Lower leg skin (tissue), 3 donors: ENCODE measurements at regions not wholly inside any gene's neighbourhood (a gene's known extent, or its start where the extent isn't known, plus 50 kb on each side); places are given as distances from the start of the nearest gene placed in this dataset.

Source experiments
- POLR2A ChIP-seq, 2 donors: fragments of 450-650 bp; IDR thresholded peaks; one replicate each; pipeline ENCODE4 v1.6.1; 2016 to 2017; ENCODE audit warnings: antibody characterized with exemption in 2 of 2, mild to moderate bottlenecking in 1 of 2, moderate library complexity in 1 of 2
- TF ChIP-seq, protein P1 (sequence below), 3 donors: fragments of 450-650 bp; IDR thresholded peaks; one replicate each; pipeline ENCODE4 v1.5.1; 2016; ENCODE audit warnings: antibody characterized with exemption in 3 of 3, mild to moderate bottlenecking in 3 of 3, moderate library complexity in 2 of 3

DNA sequence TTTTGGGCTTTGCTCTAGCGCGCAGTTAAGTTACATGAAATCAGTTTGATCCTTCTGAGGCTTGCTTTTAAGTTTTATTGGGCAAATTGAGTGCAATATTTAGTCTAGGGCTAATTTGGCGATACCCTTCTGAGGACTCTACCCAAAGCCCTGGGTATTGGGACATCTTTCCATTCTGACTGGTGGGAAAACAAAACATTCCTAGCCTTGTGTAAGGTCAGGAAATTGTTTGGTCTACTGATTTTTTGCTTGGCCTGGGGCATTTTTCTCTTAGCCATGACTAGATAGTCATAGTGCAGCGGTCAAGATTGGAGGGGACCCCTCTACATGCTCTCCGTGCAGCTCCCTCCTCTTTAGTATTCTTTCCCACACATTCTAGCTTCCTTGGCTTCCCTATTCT is 189.6 kb upstream of the PTGFR start:
- TF ChIP-seq, protein P1, sequence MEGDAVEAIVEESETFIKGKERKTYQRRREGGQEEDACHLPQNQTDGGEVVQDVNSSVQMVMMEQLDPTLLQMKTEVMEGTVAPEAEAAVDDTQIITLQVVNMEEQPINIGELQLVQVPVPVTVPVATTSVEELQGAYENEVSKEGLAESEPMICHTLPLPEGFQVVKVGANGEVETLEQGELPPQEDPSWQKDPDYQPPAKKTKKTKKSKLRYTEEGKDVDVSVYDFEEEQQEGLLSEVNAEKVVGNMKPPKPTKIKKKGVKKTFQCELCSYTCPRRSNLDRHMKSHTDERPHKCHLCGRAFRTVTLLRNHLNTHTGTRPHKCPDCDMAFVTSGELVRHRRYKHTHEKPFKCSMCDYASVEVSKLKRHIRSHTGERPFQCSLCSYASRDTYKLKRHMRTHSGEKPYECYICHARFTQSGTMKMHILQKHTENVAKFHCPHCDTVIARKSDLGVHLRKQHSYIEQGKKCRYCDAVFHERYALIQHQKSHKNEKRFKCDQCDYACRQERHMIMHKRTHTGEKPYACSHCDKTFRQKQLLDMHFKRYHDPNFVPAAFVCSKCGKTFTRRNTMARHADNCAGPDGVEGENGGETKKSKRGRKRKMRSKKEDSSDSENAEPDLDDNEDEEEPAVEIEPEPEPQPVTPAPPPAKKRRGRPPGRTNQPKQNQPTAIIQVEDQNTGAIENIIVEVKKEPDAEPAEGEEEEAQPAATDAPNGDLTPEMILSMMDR (IDR thresholded peaks at IDR 0.05), result no peak
- no peak for TF ChIP-seq POLR2A (IDR thresholded peaks at IDR 0.05)
